H9 (cell line): ENCODE measurements at regions not wholly inside any gene's neighbourhood (a gene's known extent, or its start where the extent isn't known, plus 50 kb on each side); places are given as distances from the start of the nearest gene placed in this dataset.

Experiments used
- DNase-seq: peaks from one replicate; pipeline ENCODE4 v3.0.0-alpha.2; 2017
- H2AFZ ChIP-seq: one replicate; pipeline ENCODE4 v1.6.1; 2013; ENCODE audit warnings: mild to moderate bottlenecking, low read length, control low read depth, moderate library complexity
- H2AK5ac ChIP-seq: 2 replicates; pipeline ENCODE4 v1.6.1; 2013; ENCODE audit warnings: low read length, control low read depth, mixed read lengths; ENCODE audit not compliant: insufficient read length
- H2BK120ac ChIP-seq: one replicate; pipeline ENCODE4 v1.6.1; 2013; ENCODE audit warnings: low read depth, mild to moderate bottlenecking, low read length, control low read depth, inconsistent platforms; ENCODE audit not compliant: poor library complexity, severe bottlenecking
- H2BK12ac ChIP-seq: 2 replicates; pipeline ENCODE4 v1.6.1; 2013; ENCODE audit warnings: low read length, control low read depth, mixed read lengths, low read depth; ENCODE audit not compliant: insufficient read length
- H2BK15ac ChIP-seq: 2 replicates; pipeline ENCODE4 v1.6.1; 2013; ENCODE audit warnings: low read depth, low read length, control low read depth
- H2BK20ac ChIP-seq: one replicate; pipeline ENCODE4 v1.6.1; 2013; ENCODE audit warnings: low read depth, mild to moderate bottlenecking, low read length, control low read depth, inconsistent platforms; ENCODE audit not compliant: poor library complexity, severe bottlenecking
- H2BK5ac ChIP-seq: 2 replicates; pipeline ENCODE4 v1.6.1; 2013; ENCODE audit warnings: low read length, control low read depth, mixed read lengths; ENCODE audit not compliant: insufficient read length
- H3K14ac ChIP-seq: 2 replicates; pipeline ENCODE4 v1.6.1; 2013; ENCODE audit warnings: low read length, control low read depth; ENCODE audit not compliant: insufficient read depth
- H3K18ac ChIP-seq: 2 replicates; pipeline ENCODE4 v1.6.1; 2013; ENCODE audit warnings: low read depth, mild to moderate bottlenecking, mixed read lengths, low read length, control low read depth; ENCODE audit not compliant: insufficient read length
- H3K23ac ChIP-seq: 2 replicates; pipeline ENCODE4 v1.6.1; 2013; ENCODE audit warnings: low read length, control low read depth, mixed read lengths, low read depth; ENCODE audit not compliant: insufficient read length
- H3K23me2 ChIP-seq: 2 replicates; pipeline ENCODE4 v1.6.1; 2013; ENCODE audit warnings: low read depth, mild to moderate bottlenecking, mixed read lengths, low read length, control low read depth; ENCODE audit not compliant: insufficient read length, poor library complexity, severe bottlenecking
- H3K27ac ChIP-seq: 2 replicates; pipeline ENCODE4 v1.5.1; 2013; ENCODE audit warnings: low read length, control low read depth, mixed read lengths, low read depth; ENCODE audit not compliant: insufficient read length
- H3K27me3 ChIP-seq: 2 replicates; pipeline ENCODE4 v1.6.1; 2013; ENCODE audit warnings: low read length, control low read depth, inconsistent platforms; ENCODE audit not compliant: insufficient read depth
- H3K4ac ChIP-seq: 2 replicates; pipeline ENCODE4 v1.6.1; 2013; ENCODE audit warnings: low read depth, mild to moderate bottlenecking, control low read depth, inconsistent platforms, low read length, moderate library complexity
- H3K4me1 ChIP-seq: 2 replicates; pipeline ENCODE4 v1.6.1; 2013; ENCODE audit warnings: low read length, control low read depth, inconsistent platforms; ENCODE audit not compliant: insufficient read depth
- H3K4me2 ChIP-seq: 2 replicates; pipeline ENCODE4 v1.6.1; 2013; ENCODE audit warnings: low read length, control low read depth, mixed read lengths; ENCODE audit not compliant: insufficient read length, insufficient read depth
- H3K56ac ChIP-seq: 2 replicates; pipeline ENCODE4 v1.6.1; 2013; ENCODE audit warnings: low read depth, mild to moderate bottlenecking, mixed read lengths, low read length, control low read depth; ENCODE audit not compliant: insufficient read length
- H3K79me1 ChIP-seq: 2 replicates; pipeline ENCODE4 v1.6.1; 2013; ENCODE audit warnings: low read depth, mild to moderate bottlenecking, moderate library complexity, low read length, control low read depth, inconsistent platforms; ENCODE audit not compliant: insufficient read depth, poor library complexity, severe bottlenecking
- H3K79me2 ChIP-seq: 2 replicates; pipeline ENCODE4 v1.6.1; 2013; ENCODE audit warnings: low read length, control low read depth, inconsistent platforms; ENCODE audit not compliant: insufficient read depth
- H3K9ac ChIP-seq: 2 replicates; pipeline ENCODE4 v1.6.1; 2013; ENCODE audit warnings: low read length, control low read depth, mixed read lengths; ENCODE audit not compliant: insufficient read length; ENCODE audit errors: extremely low read depth
- H3K9me3 ChIP-seq: one replicate; pipeline ENCODE4 v1.6.1; 2013; ENCODE audit warnings: low read depth, low read length, inconsistent platforms; ENCODE audit not compliant: control insufficient read depth
- H3T11ph ChIP-seq: one replicate; pipeline ENCODE4 v1.6.1; 2013; ENCODE audit warnings: mild to moderate bottlenecking, low read length, control low read depth, inconsistent platforms
- H4K20me1 ChIP-seq: one replicate; pipeline ENCODE4 v1.6.1; 2013; ENCODE audit not compliant: control insufficient read depth, insufficient read length, insufficient read depth
- H4K5ac ChIP-seq: 2 replicates; pipeline ENCODE4 v1.6.1; 2013; ENCODE audit warnings: low read depth, mild to moderate bottlenecking, mixed read lengths, low read length, control low read depth; ENCODE audit not compliant: insufficient read length
- H4K8ac ChIP-seq: replicated peaks from 2 replicates; pipeline ENCODE4 v1.6.1; 2013; ENCODE audit warnings: low read length, control low read depth, mixed read lengths, low read depth; ENCODE audit not compliant: insufficient read length
- H4K91ac ChIP-seq: 2 replicates; pipeline ENCODE4 v1.6.1; 2013; ENCODE audit warnings: low read depth, mild to moderate bottlenecking, moderate library complexity, mixed read lengths, low read length, control low read depth; ENCODE audit not compliant: insufficient read length
- H3K27ac Mint-ChIP-seq, 3 experiments: 2 replicates in 2 of 3; 3 replicates in 1 of 3; pipeline ENCODE4 v1.8.0; 2020 to 2021; ENCODE audit warnings: mixed read lengths in 3 of 3, mild to moderate bottlenecking in 1 of 3, moderate library complexity in 1 of 3
- H3K27me3 Mint-ChIP-seq: 2 replicates; pipeline ENCODE4 v1.8.0; 2021; ENCODE audit warnings: low read depth, mild to moderate bottlenecking, moderate library complexity, mixed read lengths
- H3K36me3 Mint-ChIP-seq, 3 experiments: 2 replicates in 2 of 3; 3 replicates in 1 of 3; pipeline ENCODE4 v1.8.0; 2020 to 2021; ENCODE audit warnings: low read depth in 3 of 3, mixed read lengths in 3 of 3; ENCODE audit not compliant: insufficient read depth in 1 of 3
- H3K4me1 Mint-ChIP-seq, 2 experiments: 2 replicates each; pipeline ENCODE4 v1.8.0; 2020; ENCODE audit warnings: mixed read lengths in 2 of 2
- H3K4me3 Mint-ChIP-seq, 2 experiments: 2 replicates in 1 of 2; 3 replicates in 1 of 2; pipeline ENCODE4 v1.8.0; 2020 to 2021; ENCODE audit warnings: mild to moderate bottlenecking in 2 of 2, mixed read lengths in 2 of 2, moderate library complexity in 1 of 2
- H3K9me3 Mint-ChIP-seq, 2 experiments: 2 replicates in 1 of 2; 3 replicates in 1 of 2; pipeline ENCODE4 v1.8.0; 2020; ENCODE audit warnings: mild to moderate bottlenecking in 2 of 2, mixed read lengths in 2 of 2, moderate library complexity in 1 of 2
- CTCF ChIP-seq: fragments of 200-600 bp; sonication (generic); conservative IDR thresholded peaks from 3 replicates; pipeline ENCODE4 v1.8.0; 2021; ENCODE audit warnings: antibody characterized with exemption, mild to moderate bottlenecking
- WGBS: extraction: QIAGEN DNeasy Blood & Tissue Kit; methylation state at CpG from one replicate; pipeline ENCODE4 v1.1.7; 2013; ENCODE audit warnings: missing lambda C conversion rate, low lambda C conversion rate, mixed read lengths; ENCODE audit not compliant: insufficient read length; ENCODE audit errors: extremely low coverage; 5-methylcytosine and 5-hydroxymethylcytosine counted together

GRCh38 chr7:46672861-46673260, 751.8 kb upstream of the IGFBP3 start:
- no peak overlapping the region for H3K9ac ChIP-seq
- no peaks in the 10 kb centered on the region for H3K79me2 ChIP-seq
- no peak overlapping the region for H2AK5ac ChIP-seq
- peaks cover 10% of the 10 kb centered on the region for H3K4me1 ChIP-seq
- no peak overlapping the region for H4K5ac ChIP-seq
- peaks cover 4 to 6% of the 10 kb centered on the region in 2 experiments; a peak in 4 of 5 replicates for H3K9me3 Mint-ChIP-seq
- no peaks in the 10 kb centered on the region for H3K9me3 ChIP-seq
- H3K27me3 ChIP-seq: no peaks in the 10 kb centered on the region
- no peaks in the 10 kb centered on the region for H3K23me2 ChIP-seq
- H3K56ac ChIP-seq: no peak overlapping the region
- no peaks in the 10 kb centered on the region for H3K79me1 ChIP-seq
- no peaks in the 10 kb centered on the region; the same call in 1 of the 2 replicates for H3K27me3 Mint-ChIP-seq
- H3K4ac ChIP-seq: no peak overlapping the region
- no peak overlapping the region for H4K8ac ChIP-seq
- H3K4me2 ChIP-seq: no peak overlapping the region
- H4K91ac ChIP-seq: no peak overlapping the region
- H3K27ac Mint-ChIP-seq: peak overlapping the region in 1 of 3 experiments; percentile 18; a peak in 1 of 7 replicates
- no peaks in the 10 kb centered on the region for H4K20me1 ChIP-seq
- no peak overlapping the region for H3K23ac ChIP-seq
- H3K4me3 Mint-ChIP-seq: no peak overlapping the region
- no peak overlapping the region for H2BK20ac ChIP-seq
- no peak for DNase-seq
- no peak overlapping the region for H2BK5ac ChIP-seq
- TF ChIP-seq CTCF: no peak
- no peak overlapping the region for H2BK15ac ChIP-seq
- H3T11ph ChIP-seq: no peak overlapping the region
- H3K27ac ChIP-seq: no peak overlapping the region
- no CpG with 5 or more reads among the region's 2 CpGs for WGBS
- no peak overlapping the region for H3K14ac ChIP-seq
- H3K4me1 Mint-ChIP-seq: peaks cover 22 to 25% of the 10 kb centered on the region in 2 experiments
- no peak overlapping the region for H3K18ac ChIP-seq
- no peak overlapping the region for H2BK120ac ChIP-seq
- H3K36me3 Mint-ChIP-seq: peaks cover 0 to 14% (median 1%) of the 10 kb centered on the region in 3 experiments; a peak in 4 of 7 replicates
- H2AFZ ChIP-seq: no peak overlapping the region
- no peak overlapping the region for H2BK12ac ChIP-seq
